Thyroid gland (tissue), 4 donors: ENCODE measurements at regions not wholly inside any gene's neighbourhood (a gene's known extent, or its start where the extent isn't known, plus 50 kb on each side); places are given as distances from the start of the nearest gene placed in this dataset.

ENCODE experiments used
- DNase-seq, 2 donors: peaks; one replicate each; pipeline ENCODE4 v3.0.0-alpha.2; 2019
- H3K27ac ChIP-seq, 3 donors: fragments of 200-600 bp; sonication (generic); 1 replicate in 2 of 3; 2 replicates in 1 of 3; pipeline ENCODE4 v1.5.1; 2016 to 2019; ENCODE audit warnings: mild to moderate bottlenecking in 1 of 3, moderate library complexity in 1 of 3
- H3K27me3 ChIP-seq: fragments of 200-600 bp; sonication (generic); one replicate; pipeline ENCODE4 v1.5.1; 2019
- H3K36me3 ChIP-seq, 2 donors: fragments of 200-600 bp; sonication (generic); one replicate each; pipeline ENCODE4 v1.5.1; 2016 to 2019
- H3K4me1 ChIP-seq, 2 donors: fragments of 200-600 bp; sonication (generic); one replicate each; pipeline ENCODE4 v1.5.1; 2017 to 2019
- H3K4me3 ChIP-seq, 3 donors: fragments of 200-600 bp; sonication (generic); replicated peaks in 1 of 3; 1 replicate in 2 of 3; 2 replicates in 1 of 3; pipeline ENCODE4 v1.5.1; 2016; ENCODE audit warnings: mild to moderate bottlenecking in 1 of 3
- H3K9me3 ChIP-seq: fragments of 200-600 bp; sonication (generic); one replicate; pipeline ENCODE4 v1.5.1; 2017
- CTCF ChIP-seq, 6 experiments: fragments of 200-600 bp in 3 of 6; fragments of 450-650 bp in 3 of 6; sonication (generic) in 3 of 6; IDR thresholded peaks; one replicate each; pipeline ENCODE4 v1.5.1; 2016 to 2019; ENCODE audit warnings: antibody characterized with exemption in 6 of 6, mild to moderate bottlenecking in 2 of 6, inconsistent platforms in 1 of 6, moderate library complexity in 1 of 6
- POLR2A ChIP-seq, 2 donors: fragments of 450-650 bp; IDR thresholded peaks; one replicate each; pipeline ENCODE4 v1.6.1; 2017; ENCODE audit warnings: antibody characterized with exemption in 2 of 2, mild to moderate bottlenecking in 2 of 2, moderate library complexity in 1 of 2
- WGBS, 2 donors: methylation state at CpG; one replicate each; pipeline ENCODE4 v1.1.5; 2017; 5-methylcytosine and 5-hydroxymethylcytosine counted together
- intact Hi-C: fragments of 100-400 bp; cut with DNase I; formaldehyde crosslinking; loops from one replicate; pipeline ENCODE4 v1.15.1; 2023

- Histone ChIP-seq H3K27ac (no peak overlapping the region), H3K9me3 (no peaks in the 10 kb centered on the region), H3K36me3 (no peaks in the 10 kb centered on the region), H3K4me3 (no peak overlapping the region), H3K27me3 (no peaks in the 10 kb centered on the region), H3K4me1 (no peaks in the 10 kb centered on the region)
- 92 to 93% methylated on average over 2 of the region's 2 CpGs for WGBS, 2 donors
- intact Hi-C loops = no loop called here
- no peak for DNase-seq
- no peak for TF ChIP-seq POLR2A (IDR thresholded peaks at IDR 0.05)
- no peak for TF ChIP-seq CTCF (IDR thresholded peaks at IDR 0.05)
These were observed 261.5 kb upstream of the CCNH start for GRCh38 chr5:87674235-87674634.

GRCh38 chr5:87671146-87671545 is 258.4 kb upstream of the CCNH start:
- WGBS, 2 donors = 74 to 82% methylated on average over 4 of the region's 4 CpGs
- TF ChIP-seq POLR2A (IDR thresholded peaks at IDR 0.05) = no peak
- Histone ChIP-seq H3K27ac (no peak overlapping the region), H3K27me3 (no peaks in the 10 kb centered on the region), H3K36me3 (no peaks in the 10 kb centered on the region), H3K9me3 (no peaks in the 10 kb centered on the region), H3K4me1 (no peaks in the 10 kb centered on the region), H3K4me3 (no peak overlapping the region)
- no peak for DNase-seq
- intact Hi-C loops = no loop called here

GRCh38 chr5:87665166-87665565 is 252.4 kb upstream of the CCNH start:
- Histone ChIP-seq H3K27me3 (no peaks in the 10 kb centered on the region), H3K4me1 (no peaks in the 10 kb centered on the region), H3K9me3 (no peaks in the 10 kb centered on the region), H3K36me3 (no peaks in the 10 kb centered on the region), H3K27ac (no peak overlapping the region), H3K4me3 (no peak overlapping the region)
- intact Hi-C loops = no loop called here
- WGBS, 2 donors = 80 to 92% methylated on average over 1 of the region's 1 CpG
- TF ChIP-seq POLR2A (IDR thresholded peaks at IDR 0.05) = no peak
- TF ChIP-seq CTCF (IDR thresholded peaks at IDR 0.05) = no peak
- no peak for DNase-seq

GRCh38 chr5:87661784-87662566 is 249.2 kb upstream of the CCNH start:
- 86 to 87% methylated on average over 2 of the region's 2 CpGs for WGBS, 2 donors

GRCh38 chr5:87653242-87653641 is 240.5 kb upstream of the CCNH start:
- intact Hi-C loops = no loop called here
- no peak for TF ChIP-seq POLR2A (IDR thresholded peaks at IDR 0.05)
- no peak overlapping the region for H3K4me3 ChIP-seq
- no peaks in the 10 kb centered on the region for H3K36me3 ChIP-seq
- H3K9me3 ChIP-seq = no peaks in the 10 kb centered on the region
- WGBS, 2 donors = 76 to 86% methylated on average over 2 of the region's 2 CpGs
- no peaks in the 10 kb centered on the region for H3K27me3 ChIP-seq
- H3K27ac ChIP-seq = no peak overlapping the region
- no peak for DNase-seq
- H3K4me1 ChIP-seq = no peaks in the 10 kb centered on the region

More at GRCh38 chr5:87661784-87662566, 249.2 kb upstream of the CCNH start:
- Histone ChIP-seq H3K36me3 (no peaks in the 10 kb centered on the region), H3K4me3 (no peak overlapping the region), H3K27ac (no peak overlapping the region), H3K4me1 (no peaks in the 10 kb centered on the region), H3K9me3 (no peaks in the 10 kb centered on the region), H3K27me3 (no peaks in the 10 kb centered on the region)
- no peak for DNase-seq
- intact Hi-C loops = no loop called here
- TF ChIP-seq POLR2A (IDR thresholded peaks at IDR 0.05) (no peak), CTCF (IDR thresholded peaks at IDR 0.05) (no peak)

- Histone ChIP-seq H3K27me3 (no peaks in the 10 kb centered on the region), H3K4me1 (no peaks in the 10 kb centered on the region), H3K27ac (no peak overlapping the region), H3K36me3 (no peaks in the 10 kb centered on the region), H3K4me3 (no peak overlapping the region), H3K9me3 (no peaks in the 10 kb centered on the region)
- intact Hi-C loops = no loop called here
- TF ChIP-seq POLR2A (IDR thresholded peaks at IDR 0.05) (no peak), CTCF (IDR thresholded peaks at IDR 0.05) (no peak)
- WGBS, 2 donors = 60 to 68% methylated on average over 2 of the region's 2 CpGs
- DNase-seq = no peak
These were observed 237.6 kb upstream of the CCNH start for GRCh38 chr5:87650284-87650683.
